Loucy (cell line): ENCODE measurements at regions not wholly inside any gene's neighbourhood (a gene's known extent, or its start where the extent isn't known, plus 50 kb on each side); places are given as distances from the start of the nearest gene placed in this dataset.

ENCODE experiments used
- H2AFZ ChIP-seq: fragments of 200-600 bp; sonication (generic); 2 replicates; pipeline ENCODE4 v1.6.0; 2016; ENCODE audit warnings: antibody characterized with exemption, mild to moderate bottlenecking, low read length, moderate library complexity
- H3F3A ChIP-seq: fragments of 200-600 bp; 2 replicates; pipeline ENCODE4 v1.6.0; 2016; ENCODE audit warnings: antibody characterized with exemption, low read depth, mild to moderate bottlenecking
- H3K27me3 ChIP-seq: fragments of 200-600 bp; sonication (generic); 2 replicates; pipeline ENCODE4 v1.6.1; 2014; ENCODE audit warnings: low read length, mild to moderate bottlenecking; ENCODE audit not compliant: insufficient read depth, poor library complexity, severe bottlenecking
- H3K36me3 ChIP-seq: fragments of 200-600 bp; sonication (generic); 2 replicates; pipeline ENCODE4 v1.6.1; 2016; ENCODE audit warnings: low read length; ENCODE audit not compliant: insufficient read depth
- H3K4me1 ChIP-seq: fragments of 200-600 bp; sonication (generic); 2 replicates; pipeline ENCODE4 v1.5.1; 2014; ENCODE audit warnings: low read length, mild to moderate bottlenecking; ENCODE audit not compliant: insufficient read depth, poor library complexity, severe bottlenecking
- H3K4me2 ChIP-seq: fragments of 200-600 bp; sonication (generic); 2 replicates; pipeline ENCODE4 v1.6.0; 2014; ENCODE audit warnings: antibody characterized with exemption, low read length, low read depth, mild to moderate bottlenecking; ENCODE audit not compliant: poor library complexity, severe bottlenecking
- H3K4me3 ChIP-seq: fragments of 200-600 bp; sonication (generic); 2 replicates; pipeline ENCODE4 v1.5.1; 2014; ENCODE audit warnings: low read length, mild to moderate bottlenecking, mixed read lengths; ENCODE audit not compliant: poor library complexity, severe bottlenecking
- H3K79me2 ChIP-seq: fragments of 200-600 bp; sonication (generic); 2 replicates; pipeline ENCODE4 v1.6.1; 2014; ENCODE audit warnings: low read length; ENCODE audit not compliant: insufficient read depth
- H3K9ac ChIP-seq: fragments of 200-600 bp; sonication (generic); 2 replicates; pipeline ENCODE4 v1.6.0; 2014; ENCODE audit warnings: mild to moderate bottlenecking, low read depth, low read length, moderate library complexity; ENCODE audit not compliant: poor library complexity, severe bottlenecking
- H3K9me2 ChIP-seq: fragments of 200-600 bp; sonication (generic); replicated peaks from 2 replicates; pipeline ENCODE4 v1.6.1; 2016; ENCODE audit warnings: low read depth, low read length, mixed read lengths
- H3K9me3 ChIP-seq: fragments of 200-600 bp; sonication (generic); 2 replicates; pipeline ENCODE4 v1.6.1; 2014; ENCODE audit warnings: mild to moderate bottlenecking, antibody characterized with exemption, low read length, low read depth; ENCODE audit not compliant: insufficient read depth
- H4K20me1 ChIP-seq: fragments of 200-600 bp; sonication (generic); 2 replicates; pipeline ENCODE4 v1.6.0; 2014; ENCODE audit warnings: antibody characterized with exemption, low read length, mild to moderate bottlenecking; ENCODE audit not compliant: insufficient read depth, poor library complexity, severe bottlenecking
- CTCF ChIP-seq: fragments of 200-600 bp; sonication (generic); conservative IDR thresholded peaks from 2 replicates; pipeline ENCODE4 v1.5.1; 2014; ENCODE audit warnings: mild to moderate bottlenecking, antibody characterized with exemption, low read length
- EZH2phosphoT487 ChIP-seq: fragments of 200-600 bp; IDR thresholded peaks from 2 replicates; pipeline ENCODE4 v1.6.1; 2018; ENCODE audit warnings: antibody characterized with exemption, mild to moderate bottlenecking, moderate library complexity, borderline replicate concordance

- no peak overlapping the region for H3K4me3 ChIP-seq
These were observed 258.8 kb downstream of the MIAT start for GRCh38 chr22:26916236-26916635.

DNA sequence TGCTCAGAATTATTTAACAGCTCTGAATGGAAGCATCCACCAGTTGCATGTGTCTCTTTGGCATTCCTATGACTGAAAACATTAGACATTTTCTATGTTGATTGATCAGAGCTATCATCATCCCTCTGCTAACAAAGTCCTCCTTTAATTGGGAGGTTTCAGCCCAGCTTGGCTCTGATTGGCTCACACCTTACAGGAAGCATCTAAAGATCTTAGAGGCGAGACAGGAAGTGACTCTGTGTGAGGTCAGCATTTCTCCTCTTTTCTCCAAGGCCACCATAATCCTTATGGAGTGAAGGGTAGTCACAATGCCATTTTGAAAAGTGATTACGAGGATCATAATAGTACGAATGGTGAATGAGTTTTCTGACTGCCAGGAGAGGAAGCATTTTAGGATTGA lies 260.8 kb downstream of the MIAT start:
- no peak overlapping the region for H3K4me2 ChIP-seq
- H3K9me2 ChIP-seq: no peaks in the 10 kb centered on the region
- H4K20me1 ChIP-seq: no peaks in the 10 kb centered on the region
- no peak overlapping the region for H2AFZ ChIP-seq
- no peak for TF ChIP-seq EZH2phosphoT487
- TF ChIP-seq CTCF: no peak
- no peaks in the 10 kb centered on the region for H3K9me3 ChIP-seq
- H3K36me3 ChIP-seq: no peaks in the 10 kb centered on the region
- H3K4me1 ChIP-seq: no peaks in the 10 kb centered on the region
- no peak overlapping the region for H3K9ac ChIP-seq
- H3K4me3 ChIP-seq: no peak overlapping the region
- no peaks in the 10 kb centered on the region for H3K79me2 ChIP-seq
- H3F3A ChIP-seq: no peaks in the 10 kb centered on the region
- no peaks in the 10 kb centered on the region for H3K27me3 ChIP-seq

More at GRCh38 chr22:26916236-26916635, 258.8 kb downstream of the MIAT start:
- no peaks in the 10 kb centered on the region for H4K20me1 ChIP-seq
- H3K9me3 ChIP-seq: no peaks in the 10 kb centered on the region
- no peaks in the 10 kb centered on the region for H3K79me2 ChIP-seq
- H3K4me1 ChIP-seq: no peaks in the 10 kb centered on the region
- H3K9ac ChIP-seq: no peak overlapping the region
- no peaks in the 10 kb centered on the region for H3K27me3 ChIP-seq
- no peak overlapping the region for H3K4me2 ChIP-seq
- TF ChIP-seq EZH2phosphoT487 (no peak), CTCF (no peak)
- H2AFZ ChIP-seq: no peak overlapping the region
- H3K9me2 ChIP-seq: no peaks in the 10 kb centered on the region
- H3F3A ChIP-seq: no peaks in the 10 kb centered on the region
- H3K36me3 ChIP-seq: no peaks in the 10 kb centered on the region

DNA sequence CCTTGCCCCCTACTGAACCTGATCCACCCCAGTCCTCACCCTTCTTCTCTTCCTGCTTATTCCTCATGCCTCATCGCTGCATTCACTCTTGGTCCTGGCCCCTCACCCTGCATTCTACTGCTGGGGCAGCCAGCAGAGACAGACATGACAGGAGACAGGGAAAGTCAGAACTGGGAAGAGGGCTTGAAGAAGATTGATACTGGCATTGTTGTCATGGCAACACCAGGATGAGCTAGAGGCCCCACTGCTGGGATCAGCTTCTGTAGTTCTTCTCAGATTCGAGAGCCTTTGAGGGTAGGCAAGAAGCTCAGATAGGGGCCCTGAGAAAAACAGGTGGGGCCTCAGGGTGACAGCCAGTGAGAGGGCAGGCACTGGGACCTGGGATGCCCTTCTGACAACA lies 264.3 kb downstream of the MIAT start:
- H3K36me3 ChIP-seq: no peaks in the 10 kb centered on the region

More for the DNA sequence above, 264.3 kb downstream of the MIAT start:
- Histone ChIP-seq H4K20me1 (no peaks in the 10 kb centered on the region), H3K4me3 (no peak overlapping the region), H3K4me2 (no peak overlapping the region), H2AFZ (no peak overlapping the region), H3K27me3 (no peaks in the 10 kb centered on the region), H3K9ac (no peak overlapping the region), H3K79me2 (no peaks in the 10 kb centered on the region), H3K4me1 (no peaks in the 10 kb centered on the region), H3K9me2 (no peaks in the 10 kb centered on the region), H3K9me3 (no peaks in the 10 kb centered on the region), H3F3A (no peaks in the 10 kb centered on the region)
- no peak for TF ChIP-seq EZH2phosphoT487
- TF ChIP-seq CTCF: no peak
